ENCODE measurements at regions not wholly inside any gene's neighbourhood (a gene's known extent, or its start where the extent isn't known, plus 50 kb on each side); places are given as distances from the start of the nearest gene placed in this dataset.

DNA sequence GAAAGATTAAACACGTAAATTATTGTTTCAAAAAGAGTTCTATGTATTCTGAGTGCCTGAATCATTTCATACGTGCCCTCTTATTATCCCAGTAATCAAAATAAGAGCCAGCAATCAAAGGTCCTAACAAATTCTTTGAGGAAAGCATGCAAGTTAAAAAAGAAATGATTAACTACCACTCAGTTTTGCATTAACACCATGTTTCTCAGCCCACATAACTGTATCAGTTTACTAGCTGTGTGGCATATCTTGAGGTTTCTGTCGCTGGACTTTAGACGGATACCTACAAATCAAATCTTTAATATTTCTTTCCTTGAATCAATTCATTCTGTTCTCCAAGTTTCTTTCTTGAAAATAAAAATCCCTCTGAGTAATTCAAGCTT is 668.9 kb upstream of the CHAC2 start:
- no peak overlapping the region for H3K4me3 ChIP-seq (ENCODE audit: low read depth, low read length)
- no peak for DNase-seq (ENCODE audit: low read depth)

DNA sequence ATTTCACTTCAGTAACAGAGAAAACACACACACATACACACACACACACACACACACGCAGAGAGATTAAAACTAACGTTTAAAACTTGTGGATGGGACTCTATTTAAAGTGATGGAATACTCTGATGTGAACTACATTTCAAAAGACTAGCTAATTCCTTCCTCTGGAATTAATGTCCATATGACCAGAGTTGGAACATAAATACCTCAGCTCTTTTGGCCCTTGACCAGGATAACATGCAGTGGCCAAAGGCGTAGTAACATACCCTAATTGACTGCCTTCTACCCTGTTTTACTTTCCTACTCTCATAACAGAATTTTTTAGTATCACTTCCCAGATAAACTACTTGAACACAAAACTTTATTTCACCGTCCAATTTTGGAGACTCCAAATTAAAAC is 671.3 kb upstream of the CHAC2 start:
- H3K4me3 ChIP-seq (ENCODE audit: low read depth, low read length): no peak overlapping the region
- DNase-seq (ENCODE audit: low read depth): no peak

GRCh38 chr2:53095664-53096063 is 671.9 kb upstream of the CHAC2 start:
- no peak for DNase-seq (ENCODE audit: low read depth)
- no peak overlapping the region for H3K4me3 ChIP-seq (ENCODE audit: low read depth, low read length)

DNA sequence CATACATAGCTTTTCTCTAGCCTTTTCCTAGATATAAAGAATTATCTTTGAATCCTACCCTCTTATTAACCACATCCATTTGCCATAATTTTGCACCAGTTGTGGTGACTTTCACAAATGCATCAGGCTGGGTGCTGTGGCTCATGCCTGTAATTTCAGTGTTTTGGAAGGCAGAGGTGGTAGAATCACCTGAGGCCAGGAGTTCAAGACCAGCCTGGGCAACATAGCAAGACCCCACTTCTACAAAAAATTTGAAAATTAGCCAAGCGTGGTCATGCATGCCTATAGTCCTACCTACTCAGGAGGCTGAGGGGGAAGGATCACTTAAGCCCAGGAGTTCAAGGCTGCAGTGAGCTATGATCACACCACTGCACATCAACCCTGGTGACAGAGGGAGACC is 672.4 kb upstream of the CHAC2 start:
- DNase-seq (ENCODE audit: low read depth): no peak
- no peak overlapping the region for H3K4me3 ChIP-seq (ENCODE audit: low read depth, low read length)

GRCh38 chr2:53093355-53093754 is 674.2 kb upstream of the CHAC2 start:
- DNase-seq (ENCODE audit: low read depth): no peak
- no peak overlapping the region for H3K4me3 ChIP-seq (ENCODE audit: low read depth, low read length)

GRCh38 chr2:53091183-53091582 is 676.4 kb upstream of the CHAC2 start:
- H3K4me3 ChIP-seq (ENCODE audit: low read depth, low read length): no peak overlapping the region
- no peak for DNase-seq (ENCODE audit: low read depth)

GRCh38 chr2:53087874-53088461 is 679.6 kb upstream of the CHAC2 start:
- no peak for DNase-seq (ENCODE audit: low read depth)
- no peak overlapping the region for H3K4me3 ChIP-seq (ENCODE audit: low read depth, low read length)

DNA sequence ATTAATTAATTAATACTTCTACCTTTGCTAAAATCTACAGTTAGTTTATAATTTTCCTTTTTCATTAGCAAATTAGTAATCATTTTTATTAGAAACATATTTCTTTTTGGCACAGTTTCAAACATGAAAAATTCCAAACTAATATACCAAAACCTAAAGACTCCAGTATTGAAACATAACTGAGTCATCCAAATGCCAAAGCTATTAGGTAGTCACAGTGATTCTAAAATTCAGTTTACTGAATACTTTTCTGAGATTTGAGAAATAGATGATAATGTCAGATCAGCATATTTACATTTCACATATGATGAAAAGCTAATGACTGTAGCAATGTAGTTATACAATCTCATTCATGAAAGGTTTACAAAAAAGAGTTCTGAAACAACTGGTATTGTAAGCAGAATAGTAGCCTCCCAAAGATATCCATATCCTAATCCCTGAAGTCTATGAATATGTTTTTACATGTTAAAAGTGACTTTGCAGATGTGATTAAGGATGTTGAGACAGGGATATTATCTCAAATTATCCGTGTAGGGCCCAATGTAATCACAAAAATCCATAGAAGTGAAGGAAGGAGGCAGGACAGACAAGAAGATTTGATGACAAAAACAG is 680.2 kb upstream of the CHAC2 start:
- no peak overlapping the region for H3K4me3 ChIP-seq (ENCODE audit: low read depth, low read length)
- peak; percentile 17 for DNase-seq (ENCODE audit: low read depth)

DNA sequence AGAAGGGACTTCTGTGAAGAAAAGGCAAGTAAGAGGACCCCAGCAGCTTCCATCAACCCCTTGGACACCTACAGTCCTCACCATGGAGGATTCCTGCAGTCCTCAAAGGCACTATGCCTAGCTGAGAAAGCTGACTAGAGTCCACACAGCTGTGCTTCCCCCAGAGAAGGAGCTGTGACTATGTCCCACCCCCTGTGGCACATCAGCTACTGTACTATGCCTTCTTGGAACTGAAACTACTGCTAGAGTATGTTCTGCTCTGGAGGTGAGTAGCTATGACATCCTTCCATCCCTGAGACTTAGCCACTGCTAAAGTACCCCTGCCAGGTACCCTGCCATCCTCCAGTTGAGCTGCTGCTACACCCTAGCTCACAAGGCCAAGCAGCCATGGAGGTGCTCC is 690.2 kb upstream of the CHAC2 start:
- H3K4me3 ChIP-seq (ENCODE audit: low read depth, low read length): no peak overlapping the region
- DNase-seq (ENCODE audit: low read depth): no peak

- H3K4me3 ChIP-seq (ENCODE audit: low read depth, low read length): no peak overlapping the region
- no peak for DNase-seq (ENCODE audit: low read depth)
These were observed 691.8 kb upstream of the CHAC2 start for GRCh38 chr2:53075760-53076159.

DNA sequence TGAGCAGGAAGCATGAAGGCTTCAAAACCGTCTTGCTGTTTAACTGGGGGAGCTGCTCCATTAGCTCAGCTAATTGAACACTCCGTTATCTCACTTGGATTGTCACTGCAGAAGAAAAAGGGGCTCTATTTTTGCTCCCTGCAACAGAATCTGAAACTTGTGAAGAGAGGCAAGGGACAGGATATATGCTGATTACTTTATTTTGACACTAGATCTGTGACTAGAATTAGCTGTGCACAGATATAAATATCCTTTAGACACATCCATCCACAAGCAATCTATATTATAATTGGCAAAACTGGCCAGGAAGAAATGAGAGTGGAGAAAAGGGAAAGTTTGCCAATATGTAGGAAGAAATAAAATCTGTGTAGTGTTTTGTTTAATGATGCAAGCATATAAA is 700.1 kb upstream of the CHAC2 start:
- DNase-seq (ENCODE audit: low read depth): no peak
- H3K4me3 ChIP-seq (ENCODE audit: low read depth, low read length): no peak overlapping the region

DNA sequence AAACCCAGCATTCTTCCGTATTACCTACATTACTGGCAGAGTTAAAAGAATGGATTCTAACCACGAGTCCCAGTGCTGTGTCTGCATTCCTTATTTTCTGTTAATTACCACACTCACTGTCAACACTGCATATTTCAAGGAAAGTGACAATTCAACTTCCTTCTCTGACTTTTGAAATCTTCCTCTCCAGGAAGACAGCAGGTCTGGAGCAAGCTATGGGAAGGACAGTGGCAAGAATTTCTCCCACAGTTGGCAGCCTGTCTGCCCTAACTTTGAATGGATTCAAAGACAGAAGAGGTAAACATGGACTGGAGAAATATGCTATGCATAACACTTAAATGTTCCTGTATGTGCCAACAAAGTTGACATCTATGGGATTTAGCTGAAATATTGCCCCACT is 700.5 kb upstream of the CHAC2 start:
- DNase-seq (ENCODE audit: low read depth): no peak

GRCh38 chr2:53064154-53064553 is 703.5 kb upstream of the CHAC2 start:
- H3K4me3 ChIP-seq (ENCODE audit: low read depth, low read length): no peak overlapping the region
- DNase-seq (ENCODE audit: low read depth): no peak

More for the DNA sequence above, 700.5 kb upstream of the CHAC2 start:
- H3K4me3 ChIP-seq (ENCODE audit: low read depth, low read length): no peak overlapping the region

GRCh38 chr2:53058526-53058925 is 709.1 kb upstream of the CHAC2 start:
- no peak overlapping the region for H3K4me3 ChIP-seq (ENCODE audit: low read depth, low read length)
- DNase-seq (ENCODE audit: low read depth): peak; percentile 14

DNA sequence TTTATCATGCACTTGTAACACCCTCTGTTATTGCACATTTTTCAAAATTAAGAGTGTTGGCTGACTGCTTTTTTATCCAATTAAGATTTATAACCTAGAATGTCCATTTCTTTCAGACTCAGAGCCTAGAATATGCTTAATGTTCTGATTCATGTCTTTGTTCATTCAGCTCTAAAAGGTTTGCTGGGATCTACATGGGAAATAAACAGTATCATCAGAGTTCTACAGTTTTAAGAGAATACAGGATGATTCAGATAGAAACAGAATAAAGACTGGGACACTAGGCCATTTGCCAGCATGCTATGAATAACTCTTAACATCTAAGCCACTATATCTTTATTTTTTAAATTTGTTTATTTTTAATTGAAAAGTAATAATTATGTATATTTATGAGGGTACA is 713.7 kb upstream of the CHAC2 start:
- no peak overlapping the region for H3K4me3 ChIP-seq (ENCODE audit: low read depth, low read length)

GRCh38 chr2:53051157-53051556 is 716.4 kb upstream of the CHAC2 start:
- no peak for DNase-seq (ENCODE audit: low read depth)
- no peak overlapping the region for H3K4me3 ChIP-seq (ENCODE audit: low read depth, low read length)

More for the DNA sequence above, 713.7 kb upstream of the CHAC2 start:
- no peak for DNase-seq (ENCODE audit: low read depth)

DNA sequence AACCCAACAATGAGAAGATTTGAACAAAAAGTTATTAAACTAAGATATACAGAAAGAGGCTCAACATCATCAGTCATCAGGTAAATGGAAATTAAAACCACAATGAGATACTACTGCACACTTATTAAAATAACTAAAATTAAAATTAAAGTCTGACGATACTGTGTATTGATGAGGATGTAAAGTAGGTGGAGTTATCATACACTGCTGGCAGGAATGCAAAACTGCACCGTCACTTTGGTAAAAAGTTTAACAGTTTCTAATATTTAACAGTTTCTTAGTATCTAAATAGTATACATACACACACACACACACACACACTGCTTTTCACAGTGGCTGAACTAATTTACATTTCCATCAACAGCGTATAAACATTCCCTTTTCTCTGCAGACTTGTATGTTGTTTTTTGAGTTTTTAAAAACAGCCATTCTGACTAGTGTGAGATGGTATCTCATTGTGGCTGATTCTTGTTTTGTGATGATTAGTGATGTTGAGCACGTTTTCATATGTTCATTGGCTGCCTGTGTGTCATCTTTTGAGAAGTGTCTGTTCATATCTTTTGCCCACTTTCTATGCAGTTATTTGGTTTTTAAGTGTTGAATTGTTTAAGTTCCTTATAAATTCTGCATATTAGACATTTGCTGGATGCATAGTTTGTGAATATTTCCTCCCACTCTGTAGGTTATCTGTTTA is 726.9 kb upstream of the CHAC2 start:
- DNase-seq (ENCODE audit: low read depth): no peak
- H3K4me3 ChIP-seq (ENCODE audit: low read depth, low read length): no peak overlapping the region

GRCh38 chr2:53036196-53036595 is 731.4 kb upstream of the CHAC2 start:
- no peak for DNase-seq (ENCODE audit: low read depth)
- H3K4me3 ChIP-seq (ENCODE audit: low read depth, low read length): no peak overlapping the region

DNA sequence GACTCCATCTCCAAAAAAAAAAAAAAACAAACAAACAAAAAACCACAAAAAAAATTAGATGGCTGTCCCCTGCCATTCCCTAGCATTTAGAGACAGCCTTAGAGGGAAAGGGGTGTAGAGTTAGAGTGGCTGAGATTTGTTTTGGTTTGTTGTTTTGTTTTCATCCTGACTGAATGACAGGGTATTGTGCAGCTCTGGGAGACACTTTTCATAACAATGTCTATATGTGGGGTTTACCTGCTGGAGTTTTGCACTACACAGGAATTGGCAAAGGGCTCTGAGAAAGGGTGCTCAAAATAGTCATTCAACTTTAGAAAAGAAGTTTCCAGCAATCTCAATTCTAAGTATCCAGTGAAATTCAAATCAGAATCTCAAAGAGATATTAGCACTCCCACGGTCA is 732.5 kb upstream of the CHAC2 start:
- H3K4me3 ChIP-seq (ENCODE audit: low read depth, low read length): no peak overlapping the region
- DNase-seq (ENCODE audit: low read depth): no peak

GRCh38 chr2:53033411-53033810 is 734.2 kb upstream of the CHAC2 start:
- DNase-seq (ENCODE audit: low read depth): no peak
- H3K4me3 ChIP-seq (ENCODE audit: low read depth, low read length): no peak overlapping the region

DNA sequence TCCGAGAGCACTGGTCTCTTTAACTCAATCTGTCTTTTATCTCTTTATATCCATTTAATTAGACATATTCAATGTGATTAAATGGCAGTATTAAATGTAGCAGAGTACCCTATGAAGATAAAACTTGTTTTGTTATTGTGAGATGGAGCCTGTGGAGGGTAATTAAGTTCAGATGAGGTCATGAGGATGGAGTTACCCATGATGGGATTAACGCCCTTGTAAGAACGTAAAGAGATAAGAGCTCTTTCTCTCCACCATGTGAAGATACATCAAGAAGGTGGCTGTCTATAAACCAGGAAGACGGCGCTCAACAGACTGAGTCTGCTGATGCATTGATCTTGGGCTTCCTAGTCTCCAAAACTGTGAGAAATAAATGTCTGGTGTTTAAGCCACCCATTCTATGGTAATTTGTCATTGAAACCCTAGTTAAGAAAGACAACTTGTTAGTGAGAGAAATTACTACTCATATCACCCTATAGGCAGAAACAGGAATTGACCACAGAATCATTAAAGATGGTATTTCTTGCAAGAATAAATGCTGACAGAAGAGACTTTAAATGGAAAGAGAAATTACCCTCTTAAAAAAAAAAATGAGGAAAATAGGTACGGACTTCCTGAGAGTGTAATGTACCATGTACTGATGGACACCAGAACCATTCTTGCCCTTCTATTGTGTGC is 738.7 kb upstream of the CHAC2 start:
- no peak for DNase-seq (ENCODE audit: low read depth)
- H3K4me3 ChIP-seq (ENCODE audit: low read depth, low read length): no peak overlapping the region
